ENCODE measurements at regions not wholly inside any gene's neighbourhood (a gene's known extent, or its start where the extent isn't known, plus 50 kb on each side); places are given as distances from the start of the nearest gene placed in this dataset.

DNA sequence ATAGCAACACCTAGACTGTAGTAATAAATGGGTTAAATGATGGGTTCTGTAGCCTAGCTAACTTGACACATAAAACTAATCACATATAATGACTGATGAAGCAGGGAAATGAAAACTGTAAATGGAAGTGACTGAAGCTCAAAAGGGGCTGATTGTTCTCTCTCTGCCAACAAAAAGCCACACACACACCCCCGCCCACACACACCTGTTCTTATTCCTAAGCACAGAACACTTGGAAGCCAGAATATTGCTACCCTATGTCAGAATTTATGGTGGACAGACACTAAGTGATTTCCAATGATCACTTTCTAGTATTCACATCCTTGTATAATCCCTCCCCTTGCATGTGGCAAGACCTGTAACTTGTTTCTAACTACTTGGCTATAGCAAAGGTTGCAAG lies 603.5 kb downstream of the UTRN start:
- DNase-seq: peak in 1 of 2 experiments; percentile 1
- no peak for TF ChIP-seq GATA1 (IDR thresholded peaks at IDR 0.05; ENCODE audit: low read depth, low read length)
- no peak for TF ChIP-seq POLR2A (IDR thresholded peaks at IDR 0.05; ENCODE audit: low read length)

DNA sequence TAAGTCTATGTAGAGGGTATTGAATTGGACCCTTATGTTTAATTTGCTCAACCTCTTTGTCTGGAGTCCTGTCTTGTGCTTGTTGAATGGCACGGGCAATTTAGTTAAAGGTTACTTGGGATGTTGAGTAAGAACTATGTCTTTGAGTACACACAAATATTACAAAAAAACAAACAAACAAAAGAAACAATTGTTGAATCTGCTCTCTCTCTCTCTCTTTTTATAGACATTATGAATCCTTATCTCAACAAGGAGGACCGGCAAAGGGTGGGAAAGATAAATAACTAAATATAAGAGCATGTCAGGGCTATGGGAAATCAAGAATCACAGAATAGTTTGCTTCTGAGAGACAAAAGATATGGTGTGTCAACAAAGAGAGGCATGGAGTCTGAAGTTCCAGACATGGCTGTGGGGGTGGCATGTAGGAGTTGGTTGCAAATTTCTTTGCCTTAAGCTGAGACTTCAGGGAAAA lies 608.6 kb downstream of the UTRN start:
- peak in 1 of 2 experiments; percentile 7 for DNase-seq
- TF ChIP-seq GATA1 (IDR thresholded peaks at IDR 0.05; ENCODE audit: low read depth, low read length) (no peak), POLR2A (IDR thresholded peaks at IDR 0.05; ENCODE audit: low read length) (no peak)

- TF ChIP-seq GATA1 (IDR thresholded peaks at IDR 0.05; ENCODE audit: low read depth, low read length) (no peak), POLR2A (IDR thresholded peaks at IDR 0.05; ENCODE audit: low read length) (no peak)
- DNase-seq: no peak
Observed at GRCh38 chr6:144894240-144894639, 609.1 kb downstream of the UTRN start.

GRCh38 chr6:144895313-144896278 lies 610.5 kb downstream of the UTRN start:
- no peak for DNase-seq
- no peak for TF ChIP-seq GATA1 (IDR thresholded peaks at IDR 0.05; ENCODE audit: low read depth, low read length)
- no peak for TF ChIP-seq POLR2A (IDR thresholded peaks at IDR 0.05; ENCODE audit: low read length)

DNA sequence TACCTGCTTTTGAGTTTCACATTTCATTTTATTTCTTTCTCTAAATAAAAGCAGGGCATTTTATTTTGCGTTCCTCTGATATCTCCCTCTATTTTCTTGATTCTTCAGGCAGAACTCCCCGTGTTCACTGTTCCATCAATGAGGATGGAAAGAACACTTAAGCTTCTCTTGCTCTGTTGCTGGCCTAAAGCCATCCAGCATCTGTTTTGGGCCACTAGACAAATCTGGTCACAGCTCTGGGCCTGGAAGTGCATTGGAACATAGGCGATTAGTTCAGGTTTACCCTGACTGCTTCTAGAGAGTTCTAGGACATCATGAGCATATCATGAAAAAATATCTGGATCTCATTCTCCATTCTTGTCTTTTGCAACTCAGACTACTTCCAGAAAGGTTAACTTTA lies 611.2 kb downstream of the UTRN start:
- DNase-seq: no peak
- TF ChIP-seq GATA1 (IDR thresholded peaks at IDR 0.05; ENCODE audit: low read depth, low read length) (no peak), POLR2A (IDR thresholded peaks at IDR 0.05; ENCODE audit: low read length) (no peak)

DNA sequence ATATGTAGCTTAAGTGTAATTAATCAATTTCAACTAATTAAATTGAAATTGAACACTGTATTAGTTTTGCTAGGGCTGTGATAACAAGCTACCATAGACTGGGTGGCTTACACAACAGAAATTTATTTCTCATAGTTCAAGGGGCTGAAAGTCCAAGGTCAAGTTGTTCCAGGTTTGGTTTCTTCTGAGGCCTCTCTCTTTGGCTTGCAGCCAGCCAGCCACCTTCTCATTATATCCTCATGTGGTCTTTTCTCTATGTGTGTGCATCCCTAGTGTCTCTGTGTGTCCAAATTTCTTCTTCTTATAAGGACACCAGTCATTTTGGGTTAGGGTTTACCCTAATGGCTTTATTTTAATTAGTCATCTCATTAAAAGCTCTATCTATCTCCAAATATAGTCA lies 611.7 kb downstream of the UTRN start:
- no peak for DNase-seq
- TF ChIP-seq GATA1 (IDR thresholded peaks at IDR 0.05; ENCODE audit: low read depth, low read length): no peak
- no peak for TF ChIP-seq POLR2A (IDR thresholded peaks at IDR 0.05; ENCODE audit: low read length)

- DNase-seq: no peak
- TF ChIP-seq POLR2A (IDR thresholded peaks at IDR 0.05; ENCODE audit: low read length) (no peak), GATA1 (IDR thresholded peaks at IDR 0.05; ENCODE audit: low read depth, low read length) (no peak)
Observed at GRCh38 chr6:144897441-144897921, 612.3 kb downstream of the UTRN start.

- DNase-seq: no peak
- TF ChIP-seq GATA1 (IDR thresholded peaks at IDR 0.05; ENCODE audit: low read depth, low read length) (no peak), POLR2A (IDR thresholded peaks at IDR 0.05; ENCODE audit: low read length) (no peak)
Observed at GRCh38 chr6:144898052-144898689, 613.0 kb downstream of the UTRN start.

GRCh38 chr6:144898741-144899140 lies 613.6 kb downstream of the UTRN start:
- no peak for DNase-seq
- TF ChIP-seq GATA1 (IDR thresholded peaks at IDR 0.05; ENCODE audit: low read depth, low read length) (no peak), POLR2A (IDR thresholded peaks at IDR 0.05; ENCODE audit: low read length) (no peak)

DNA sequence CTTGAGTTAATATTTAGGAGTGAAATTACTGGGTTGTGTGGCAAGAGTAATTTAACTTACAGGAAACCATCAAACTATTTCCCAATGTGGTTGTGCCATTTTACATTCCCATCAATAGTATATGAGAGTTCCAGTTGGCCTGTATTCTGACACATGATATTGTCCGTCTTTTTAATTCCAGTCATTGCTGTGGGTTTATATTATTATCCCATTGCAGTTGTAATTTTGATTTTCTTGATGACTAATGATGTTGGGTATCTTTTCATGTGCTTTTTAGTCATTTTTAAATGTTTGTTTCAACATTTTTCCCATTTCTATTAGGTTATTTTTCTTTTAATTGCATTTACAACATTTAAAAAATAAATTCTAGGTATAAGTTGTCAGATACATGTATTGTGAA lies 614.0 kb downstream of the UTRN start:
- no peak for TF ChIP-seq POLR2A (IDR thresholded peaks at IDR 0.05; ENCODE audit: low read length)
- TF ChIP-seq GATA1 (IDR thresholded peaks at IDR 0.05; ENCODE audit: low read depth, low read length): no peak
- DNase-seq: no peak

DNA sequence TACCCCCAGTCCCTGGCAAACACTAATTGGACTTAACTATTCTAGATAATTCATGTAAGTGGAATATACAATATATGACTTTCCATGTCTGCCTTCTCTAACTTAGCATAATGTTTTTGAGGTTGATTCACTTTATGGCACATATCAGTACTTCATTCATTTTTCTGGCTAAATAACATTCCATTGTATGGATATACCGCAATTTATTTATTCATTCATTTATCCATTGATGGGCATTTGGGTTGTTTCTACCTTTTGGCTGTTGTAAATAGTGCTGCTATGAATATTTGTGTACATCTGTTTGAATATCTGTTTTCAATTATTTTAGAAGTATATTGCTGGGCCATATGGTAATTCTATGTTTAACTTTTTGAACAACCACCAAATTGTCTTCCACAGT lies 616.3 kb downstream of the UTRN start:
- TF ChIP-seq POLR2A (IDR thresholded peaks at IDR 0.05; ENCODE audit: low read length) (no peak), GATA1 (IDR thresholded peaks at IDR 0.05; ENCODE audit: low read depth, low read length) (no peak)
- DNase-seq: no peak

DNA sequence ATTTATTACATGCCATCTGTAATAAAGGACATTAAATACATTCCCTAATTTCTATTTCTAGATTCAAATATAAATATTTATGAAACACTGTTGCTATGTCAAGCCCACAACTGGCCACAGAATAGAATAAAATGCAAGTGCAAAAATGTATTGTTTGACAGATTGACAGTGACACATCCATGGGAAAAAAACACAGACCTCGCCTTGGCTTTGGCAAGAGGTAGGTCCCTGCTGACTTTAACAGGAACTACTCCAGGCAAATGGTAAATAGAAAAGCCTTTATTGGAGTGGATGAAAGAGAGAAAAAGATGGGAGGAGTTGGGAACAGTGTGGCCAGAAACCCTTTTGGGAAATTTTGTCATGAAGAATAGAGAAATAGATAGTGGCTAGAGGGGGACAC lies 622.9 kb downstream of the UTRN start:
- TF ChIP-seq POLR2A (IDR thresholded peaks at IDR 0.05; ENCODE audit: low read length) (no peak), GATA1 (IDR thresholded peaks at IDR 0.05; ENCODE audit: low read depth, low read length) (no peak)

DNA sequence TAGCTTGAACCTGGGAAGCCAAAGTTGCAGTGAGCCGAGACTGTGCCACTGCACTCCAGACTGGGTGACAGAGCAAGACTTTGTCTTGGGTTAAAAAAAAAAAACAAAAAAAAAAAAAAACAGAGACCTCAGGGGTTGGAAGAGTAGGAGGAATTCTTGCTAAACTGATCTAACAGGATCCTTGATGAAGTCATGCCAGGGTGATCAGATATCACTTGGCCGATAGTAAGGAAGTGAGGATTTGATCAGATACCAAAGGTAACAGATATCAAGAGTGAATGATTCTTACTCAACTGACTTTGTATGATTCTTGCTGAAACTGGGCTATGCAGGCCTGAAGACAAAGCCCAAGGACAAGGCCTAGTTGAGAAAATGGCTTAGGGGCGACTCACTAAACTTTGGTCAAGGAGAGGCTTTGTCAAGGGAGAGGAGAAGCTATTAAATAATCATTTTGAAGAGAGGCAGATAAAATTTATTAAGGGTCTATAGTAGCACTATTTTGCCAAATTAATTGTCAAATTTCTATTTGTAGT lies 624.7 kb downstream of the UTRN start:
- no peak for DNase-seq
- TF ChIP-seq POLR2A (IDR thresholded peaks at IDR 0.05; ENCODE audit: low read length) (no peak), GATA1 (IDR thresholded peaks at IDR 0.05; ENCODE audit: low read depth, low read length) (no peak)

More for the DNA sequence above, 622.9 kb downstream of the UTRN start:
- no peak for DNase-seq

DNA sequence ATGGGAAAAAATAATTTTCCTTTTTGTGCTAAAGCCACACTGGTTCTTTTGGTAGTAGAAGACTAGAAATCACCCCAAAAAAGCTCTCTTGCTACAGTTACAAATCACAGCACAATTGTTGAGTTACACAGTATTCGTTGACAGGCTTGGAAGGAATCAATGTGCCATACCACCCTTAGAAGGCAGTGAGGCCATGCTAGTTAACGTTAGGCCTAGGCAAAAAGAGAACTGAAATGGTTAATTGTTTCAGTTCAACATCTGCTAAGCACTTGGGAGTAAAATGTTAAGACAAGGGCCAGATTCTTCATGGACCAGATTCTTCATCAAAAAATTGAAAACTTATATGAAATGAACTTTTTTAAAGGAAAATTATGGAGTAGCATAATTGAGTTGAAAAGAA lies 626.2 kb downstream of the UTRN start:
- DNase-seq: no peak
- TF ChIP-seq POLR2A (IDR thresholded peaks at IDR 0.05; ENCODE audit: low read length) (no peak), GATA1 (IDR thresholded peaks at IDR 0.05; ENCODE audit: low read depth, low read length) (no peak)
